Nephron progenitor cell (in vitro differentiated cells): ENCODE measurements at regions not wholly inside any gene's neighbourhood (a gene's known extent, or its start where the extent isn't known, plus 50 kb on each side); places are given as distances from the start of the nearest gene placed in this dataset.
"Not testable (repeated sequence)": the region's sequence is repeated elsewhere in the genome, so short reads cannot be mapped to it uniquely, and the experiment has no call there.

Experiments
- DNase-seq: peaks from one replicate; pipeline ENCODE4 v3.0.0; 2021
- H3K27ac Mint-ChIP-seq: 2 replicates; pipeline ENCODE4 v1.8.0; 2021; ENCODE audit warnings: mild to moderate bottlenecking, moderate library complexity, mixed read lengths
- H3K27me3 Mint-ChIP-seq: 2 replicates; pipeline ENCODE4 v1.8.0; 2021; ENCODE audit warnings: mild to moderate bottlenecking, low read depth, mixed read lengths; ENCODE audit not compliant: poor library complexity
- H3K36me3 Mint-ChIP-seq: 2 replicates; pipeline ENCODE4 v1.8.0; 2021; ENCODE audit warnings: low read depth, mixed read lengths
- H3K4me1 Mint-ChIP-seq: 2 replicates; pipeline ENCODE4 v1.8.0; 2021; ENCODE audit warnings: mixed read lengths
- H3K4me3 Mint-ChIP-seq: 2 replicates; pipeline ENCODE4 v1.8.0; 2021; ENCODE audit warnings: mild to moderate bottlenecking, moderate library complexity, mixed read lengths
- H3K9me3 Mint-ChIP-seq: 2 replicates; pipeline ENCODE4 v1.8.0; 2021; ENCODE audit warnings: mild to moderate bottlenecking, moderate library complexity, mixed read lengths
- CTCF ChIP-seq: fragments of 200-600 bp; sonication (generic); IDR thresholded peaks from 2 replicates; pipeline ENCODE4 v1.5.0; 2021; ENCODE audit warnings: antibody characterized with exemption

GRCh38 chr6:27531772-27532459, 59.0 kb upstream of the ZNF184 start:
- no peak for TF ChIP-seq CTCF
- DNase-seq = no peak
- Mint-ChIP-seq H3K4me3 (no peak overlapping the region), H3K27ac (no peak overlapping the region), H3K27me3 (peaks cover 13% of the 10 kb centered on the region), H3K4me1 (peaks cover 46% of the 10 kb centered on the region), H3K36me3 (peaks cover 5% of the 10 kb centered on the region), H3K9me3 (peaks cover 18% of the 10 kb centered on the region)

DNA sequence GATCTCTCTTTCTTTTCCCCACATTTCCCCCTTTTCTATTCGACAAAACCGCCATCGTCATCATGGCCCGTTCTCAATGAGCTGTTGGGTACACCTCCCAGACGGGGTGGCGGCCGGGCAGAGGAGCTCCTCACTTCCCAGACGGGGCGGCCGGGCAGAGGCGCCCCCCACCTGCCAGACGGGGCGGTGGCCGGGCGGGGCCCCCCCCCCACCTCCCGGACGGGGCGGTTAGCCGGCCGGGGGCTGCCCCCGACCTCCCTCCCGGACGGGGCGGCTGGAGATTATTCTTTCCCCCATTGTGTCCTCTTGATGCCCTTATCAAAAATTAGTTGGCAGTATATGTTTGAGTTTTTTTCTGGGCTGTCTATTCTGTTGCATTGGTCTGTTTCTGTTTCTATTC, 56.9 kb upstream of the ZNF184 start:
- Mint-ChIP-seq H3K9me3 (peaks cover 18% of the 10 kb centered on the region), H3K27me3 (peaks cover 19% of the 10 kb centered on the region), H3K4me1 (peaks cover 32% of the 10 kb centered on the region)
- not testable (repeated sequence) for DNase-seq, H3K4me3 Mint-ChIP-seq, H3K36me3 Mint-ChIP-seq, H3K27ac Mint-ChIP-seq

DNA sequence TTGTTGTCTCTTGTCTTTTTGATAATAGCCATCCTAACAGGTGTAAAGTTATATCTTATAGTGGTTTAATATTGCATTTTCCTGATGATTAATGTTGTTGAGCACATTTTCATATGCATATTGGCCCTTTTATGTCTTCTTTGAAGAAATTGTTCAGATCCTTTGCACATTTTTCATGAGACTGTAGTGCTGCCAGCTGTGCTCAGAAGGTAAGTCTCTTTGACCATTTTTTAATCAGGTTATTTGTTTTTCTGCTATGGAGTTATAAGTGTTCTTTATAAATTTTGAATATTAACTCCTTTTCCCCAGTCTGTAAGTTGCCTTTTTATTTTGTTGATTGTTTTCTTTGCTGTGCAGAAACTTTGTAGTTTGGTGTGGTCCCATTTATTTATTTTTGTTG, 55.8 kb upstream of the ZNF184 start:
- peaks cover 28% of the 10 kb centered on the region for H3K4me1 Mint-ChIP-seq

More for the DNA sequence above, 55.8 kb upstream of the ZNF184 start:
- Mint-ChIP-seq H3K9me3 (peaks cover 18% of the 10 kb centered on the region), H3K27me3 (peaks cover 21% of the 10 kb centered on the region), H3K4me3 (no peak overlapping the region), H3K36me3 (peaks cover 5% of the 10 kb centered on the region), H3K27ac (no peak overlapping the region)
- TF ChIP-seq CTCF = no peak
- no peak for DNase-seq
